DND-41 (cell line): ENCODE measurements at regions not wholly inside any gene's neighbourhood (a gene's known extent, or its start where the extent isn't known, plus 50 kb on each side); places are given as distances from the start of the nearest gene placed in this dataset.

Experiments used
- ATAC-seq: fragments of 200-7000 bp; cut with Tn5 transposase; 3 replicates; pipeline ENCODE4 v1.9.1; 2021; ENCODE audit warnings: low read depth; ENCODE audit not compliant: insufficient read depth
- DNase-seq: peaks from one replicate; pipeline ENCODE4 v3.0.0-alpha.2; 2020
- H2AFZ ChIP-seq: 2 replicates; pipeline ENCODE4 v1.6.0; 2012; ENCODE audit warnings: low read depth, low read length
- H3K27ac ChIP-seq: 2 replicates; pipeline ENCODE4 v1.5.1; 2012; ENCODE audit warnings: low read length, inconsistent platforms
- H3K27me3 ChIP-seq: fragments of 200-600 bp; sonication (generic); 2 replicates; pipeline ENCODE4 v1.6.0; 2012; ENCODE audit warnings: low read length, mild to moderate bottlenecking, inconsistent platforms; ENCODE audit not compliant: insufficient read depth, poor library complexity
- H3K36me3 ChIP-seq: 2 replicates; pipeline ENCODE4 v1.5.1; 2012; ENCODE audit warnings: low read length, inconsistent platforms; ENCODE audit not compliant: insufficient read depth
- H3K4me1 ChIP-seq: 2 replicates; pipeline ENCODE4 v1.5.1; 2012; ENCODE audit warnings: mild to moderate bottlenecking, low read length; ENCODE audit not compliant: insufficient read depth
- H3K4me2 ChIP-seq: 2 replicates; pipeline ENCODE4 v1.6.0; 2012; ENCODE audit warnings: mild to moderate bottlenecking, moderate library complexity, low read length, inconsistent platforms; ENCODE audit not compliant: insufficient read depth
- H3K4me3 ChIP-seq, 2 experiments: fragments of 200-600 bp in 1 of 2; shearing (Covaris generic) in 1 of 2; 2 replicates each; pipeline ENCODE4 v1.5.1; 2012 to 2016; ENCODE audit warnings: inconsistent platforms in 2 of 2, low read length in 2 of 2, mild to moderate bottlenecking in 2 of 2, low read depth in 1 of 2, moderate library complexity in 1 of 2
- H3K79me2 ChIP-seq: 2 replicates; pipeline ENCODE4 v1.6.0; 2012; ENCODE audit warnings: low read length, inconsistent platforms; ENCODE audit not compliant: insufficient read depth
- H3K9ac ChIP-seq: 2 replicates; pipeline ENCODE4 v1.6.0; 2012; ENCODE audit warnings: low read depth, mild to moderate bottlenecking, inconsistent platforms, low read length, moderate library complexity
- H3K9me3 ChIP-seq: 2 replicates; pipeline ENCODE4 v1.5.1; 2012; ENCODE audit warnings: low read length, moderate library complexity, mild to moderate bottlenecking, inconsistent platforms; ENCODE audit not compliant: insufficient read depth, severe bottlenecking
- H4K20me1 ChIP-seq: 2 replicates; pipeline ENCODE4 v1.6.0; 2012; ENCODE audit warnings: low read length; ENCODE audit not compliant: insufficient read depth
- EZH2 ChIP-seq: IDR thresholded peaks from 3 replicates; pipeline ENCODE4 v1.6.1; 2012; ENCODE audit warnings: borderline replicate concordance, low read depth, mild to moderate bottlenecking, moderate library complexity, low read length, inconsistent platforms; ENCODE audit not compliant: severe bottlenecking
- TF ChIP-seq, protein P1 (sequence below): IDR thresholded peaks from 2 replicates; pipeline ENCODE4 v1.5.1; 2012; ENCODE audit warnings: borderline replicate concordance, low read length, moderate library complexity, mild to moderate bottlenecking; ENCODE audit not compliant: poor library complexity, severe bottlenecking; ENCODE audit errors: extremely low read depth

DNA sequence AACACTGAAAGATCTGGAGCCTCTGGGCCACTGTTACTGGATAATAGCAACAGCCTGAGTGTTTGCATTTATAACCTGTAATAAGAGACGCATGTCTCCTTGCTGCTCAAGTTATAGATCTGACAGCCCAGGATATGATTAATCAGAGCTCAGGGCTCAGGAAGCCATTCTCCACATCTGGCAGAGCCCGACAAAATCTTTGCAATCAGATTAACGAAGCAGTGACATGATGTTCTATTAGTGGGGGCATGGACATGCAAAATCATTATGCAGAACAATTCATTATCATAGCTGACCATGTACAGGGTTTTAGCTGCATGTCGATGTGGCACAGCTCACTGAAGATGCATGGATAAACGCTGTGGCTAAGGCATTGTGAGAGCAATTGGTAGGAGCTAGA, 730.3 kb downstream of the ZNF385D start:
- Histone ChIP-seq H3K27me3 (no peaks in the 10 kb centered on the region), H3K4me3 (no peak overlapping the region), H3K79me2 (no peaks in the 10 kb centered on the region), H3K9me3 (no peaks in the 10 kb centered on the region), H2AFZ (no peak overlapping the region), H3K4me2 (no peak overlapping the region), H3K36me3 (no peaks in the 10 kb centered on the region), H3K4me1 (no peaks in the 10 kb centered on the region), H3K27ac (no peak overlapping the region), H3K9ac (no peak overlapping the region), H4K20me1 (no peaks in the 10 kb centered on the region)
- DNase-seq = no peak
- ATAC-seq = no peak
- TF ChIP-seq EZH2 = no peak

DNA sequence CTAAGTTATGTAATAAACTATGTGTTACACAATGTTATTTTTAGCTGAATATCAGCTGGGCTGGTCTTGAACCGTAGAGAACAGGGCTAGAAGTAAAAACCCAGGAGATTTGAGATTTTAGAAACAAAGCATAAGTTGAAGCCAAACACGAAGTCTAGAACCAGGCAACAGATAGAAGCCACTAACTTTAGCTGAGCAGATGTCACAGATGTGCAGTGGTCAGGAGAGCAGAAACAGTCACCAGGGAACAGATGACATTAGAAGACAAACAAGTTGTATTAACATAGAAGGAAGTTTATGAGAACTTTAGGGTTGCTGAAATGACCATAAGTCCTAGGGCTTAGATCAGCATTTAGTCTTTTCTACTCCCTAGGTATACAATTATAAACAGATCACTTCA, 731.0 kb downstream of the ZNF385D start:
- Histone ChIP-seq H4K20me1 (no peaks in the 10 kb centered on the region), H3K4me1 (no peaks in the 10 kb centered on the region), H3K27ac (no peak overlapping the region), H3K9me3 (no peaks in the 10 kb centered on the region), H3K9ac (no peak overlapping the region), H3K4me3 (no peak overlapping the region), H3K36me3 (no peaks in the 10 kb centered on the region), H3K4me2 (no peak overlapping the region), H3K79me2 (no peaks in the 10 kb centered on the region), H2AFZ (no peak overlapping the region), H3K27me3 (no peaks in the 10 kb centered on the region)
- DNase-seq (no peak), ATAC-seq (no peak)
- TF ChIP-seq, protein P1, sequence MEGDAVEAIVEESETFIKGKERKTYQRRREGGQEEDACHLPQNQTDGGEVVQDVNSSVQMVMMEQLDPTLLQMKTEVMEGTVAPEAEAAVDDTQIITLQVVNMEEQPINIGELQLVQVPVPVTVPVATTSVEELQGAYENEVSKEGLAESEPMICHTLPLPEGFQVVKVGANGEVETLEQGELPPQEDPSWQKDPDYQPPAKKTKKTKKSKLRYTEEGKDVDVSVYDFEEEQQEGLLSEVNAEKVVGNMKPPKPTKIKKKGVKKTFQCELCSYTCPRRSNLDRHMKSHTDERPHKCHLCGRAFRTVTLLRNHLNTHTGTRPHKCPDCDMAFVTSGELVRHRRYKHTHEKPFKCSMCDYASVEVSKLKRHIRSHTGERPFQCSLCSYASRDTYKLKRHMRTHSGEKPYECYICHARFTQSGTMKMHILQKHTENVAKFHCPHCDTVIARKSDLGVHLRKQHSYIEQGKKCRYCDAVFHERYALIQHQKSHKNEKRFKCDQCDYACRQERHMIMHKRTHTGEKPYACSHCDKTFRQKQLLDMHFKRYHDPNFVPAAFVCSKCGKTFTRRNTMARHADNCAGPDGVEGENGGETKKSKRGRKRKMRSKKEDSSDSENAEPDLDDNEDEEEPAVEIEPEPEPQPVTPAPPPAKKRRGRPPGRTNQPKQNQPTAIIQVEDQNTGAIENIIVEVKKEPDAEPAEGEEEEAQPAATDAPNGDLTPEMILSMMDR = no peak
- TF ChIP-seq EZH2 = no peak

DNA sequence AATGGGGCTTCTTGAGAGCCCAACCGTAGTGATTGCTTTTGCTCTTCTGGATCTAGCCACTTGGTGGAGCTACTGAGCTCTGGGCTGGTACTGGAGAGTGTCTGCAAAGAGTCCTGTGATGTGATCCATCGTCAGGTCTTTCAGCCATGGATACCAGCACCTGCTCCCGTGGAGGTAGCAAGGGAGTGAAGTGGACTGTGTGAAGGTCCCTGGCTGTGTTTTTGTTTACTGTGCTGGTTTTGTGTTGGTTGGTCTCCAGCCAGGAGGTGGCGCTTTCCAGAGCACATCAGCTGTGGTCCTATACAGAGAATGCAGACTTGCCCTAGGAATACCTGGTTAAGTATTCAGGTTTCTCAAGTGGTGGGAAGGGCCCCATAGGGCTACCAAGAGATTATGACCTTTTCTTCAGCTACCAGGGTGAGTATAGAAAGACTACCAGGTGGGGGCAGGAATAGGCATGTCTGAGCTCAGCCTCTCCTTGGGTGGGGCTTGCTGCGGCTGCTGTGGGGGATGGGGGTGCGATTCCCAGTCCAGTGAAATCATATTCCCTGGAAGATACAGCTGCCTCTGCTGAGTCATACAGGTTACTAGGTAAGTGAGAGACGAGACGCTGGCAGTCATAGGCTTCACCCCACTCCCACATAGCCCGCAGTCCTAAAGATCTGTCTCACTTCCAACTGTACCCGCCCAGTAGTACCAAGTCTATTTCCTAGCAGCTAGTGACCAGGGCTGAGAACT, 733.7 kb downstream of the ZNF385D start:
- Histone ChIP-seq H3K9ac (no peak overlapping the region), H3K27me3 (no peaks in the 10 kb centered on the region), H3K4me3 (no peak overlapping the region), H3K79me2 (no peaks in the 10 kb centered on the region), H3K4me2 (no peak overlapping the region), H3K4me1 (no peaks in the 10 kb centered on the region), H4K20me1 (no peaks in the 10 kb centered on the region), H3K36me3 (no peaks in the 10 kb centered on the region), H2AFZ (no peak overlapping the region), H3K9me3 (no peaks in the 10 kb centered on the region), H3K27ac (no peak overlapping the region)
- no peak for TF ChIP-seq EZH2
- TF ChIP-seq, protein P1 = no peak
- ATAC-seq (no peak), DNase-seq (no peak)

DNA sequence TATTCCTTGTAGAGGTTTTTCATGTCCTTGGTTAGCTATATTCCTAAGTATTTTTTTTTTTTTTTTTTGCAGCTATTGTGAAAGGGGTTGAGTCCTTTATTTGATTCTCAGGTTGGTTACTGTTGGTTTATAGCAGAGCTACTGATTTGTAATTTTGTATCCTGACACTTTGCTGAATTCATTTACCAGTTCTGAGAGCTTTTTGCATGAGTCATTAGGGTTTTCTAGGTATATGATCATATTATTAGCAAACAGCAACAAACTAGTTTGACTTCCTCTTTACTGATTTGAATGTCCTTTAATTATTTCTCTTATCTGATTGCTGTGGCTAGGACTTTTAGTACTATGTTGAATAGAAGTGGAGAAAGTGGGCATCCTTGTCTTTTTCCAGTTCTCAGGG, 737.4 kb downstream of the ZNF385D start:
- Histone ChIP-seq H3K9me3 (no peaks in the 10 kb centered on the region), H3K27ac (no peak overlapping the region), H4K20me1 (no peaks in the 10 kb centered on the region), H3K36me3 (no peaks in the 10 kb centered on the region), H3K27me3 (no peaks in the 10 kb centered on the region), H3K9ac (no peak overlapping the region), H3K4me3 (no peak overlapping the region), H3K4me2 (no peak overlapping the region), H3K79me2 (no peaks in the 10 kb centered on the region), H2AFZ (no peak overlapping the region), H3K4me1 (no peaks in the 10 kb centered on the region)
- TF ChIP-seq, protein P1 = no peak
- no peak for TF ChIP-seq EZH2
- no peak for DNase-seq
- no peak for ATAC-seq
